ENCODE measurements at regions not wholly inside any gene's neighbourhood (a gene's known extent, or its start where the extent isn't known, plus 50 kb on each side); places are given as distances from the start of the nearest gene placed in this dataset.

- BruUV-seq (replicated peaks), result no TSS peak
- TF ChIP-seq CTCF (IDR thresholded peaks at IDR 0.05), result no peak
- no peak for TF ChIP-seq TCF7L2 (IDR thresholded peaks at IDR 0.05; ENCODE audit: low read depth, low read length)
- no peak for TF ChIP-seq SIN3A (IDR thresholded peaks at IDR 0.05; ENCODE audit: borderline replicate concordance, insufficient read depth, low read depth, low read length)
- TF ChIP-seq REST (IDR thresholded peaks at IDR 0.05; ENCODE audit: insufficient read depth in 1 of 2, low read depth in 2 of 2, low read length in 1 of 2), result no peak
- no peak for TF ChIP-seq POLR2AphosphoS5 (IDR thresholded peaks at IDR 0.05; ENCODE audit: low read depth, low read length)
- intact Hi-C loops (cut with micrococcal nuclease; ENCODE audit: unreplicated experiment) (no loop called here), in situ Hi-C loops (cut with HindIII; ENCODE audit: low pct_unique_long_range_greater_than_20kb, low sequenced_read_pairs) (no loop called here)
- no peaks in the 10 kb centered on the region; the same call in 1 of the 2 replicates for H3K4me1 ChIP-seq (ENCODE audit: control insufficient read depth, insufficient read depth, low read length)
- no peak overlapping the region for H3K4me3 ChIP-seq (ENCODE audit: low read depth in 2 of 2, low read length in 2 of 2)
- H3K9me3 ChIP-seq (ENCODE audit: control insufficient read depth, insufficient read depth, low read depth, low read length), result no peaks in the 10 kb centered on the region
- ChIA-PET POLR2A (no interaction called here), CTCF (no interaction called here)
- ATAC-seq (no peak), DNase-seq (ENCODE audit: low read depth, low spot score) (no peak)
- H3K27me3 ChIP-seq (ENCODE audit: control insufficient read depth, insufficient read depth, low read length), result peaks cover 2% of the 10 kb centered on the region; the same call in 1 of the 2 replicates
- H3K36me3 ChIP-seq (ENCODE audit: control insufficient read depth, insufficient read depth, low read length), result no peaks in the 10 kb centered on the region
- H3K27ac ChIP-seq (ENCODE audit: low read length), result no peak overlapping the region
Measured at GRCh38 chr13:94859811-94860210, 147.5 kb upstream of the SOX21 start.

DNA sequence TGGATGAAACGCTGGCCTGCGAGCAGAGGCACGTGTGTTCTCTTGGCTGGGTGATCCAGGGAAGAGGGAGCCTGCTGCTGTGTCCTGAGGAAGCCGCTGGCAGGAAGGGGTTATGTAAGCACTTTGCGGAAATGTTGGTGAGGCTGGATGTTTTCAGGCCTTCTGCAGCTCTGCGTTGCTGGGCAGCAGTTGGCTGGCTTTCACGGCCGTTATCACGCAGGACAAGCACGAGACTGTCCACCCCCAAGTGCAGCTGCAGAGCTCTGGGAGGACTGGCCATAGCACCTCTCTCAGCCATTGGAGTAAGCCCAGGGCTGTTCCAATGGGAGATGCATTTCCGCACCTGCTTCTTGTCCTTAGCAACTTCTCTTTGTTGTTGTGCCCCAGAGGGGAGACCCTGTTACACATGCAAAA is 146.9 kb upstream of the SOX21 start:
- ChIA-PET POLR2A (no interaction called here), CTCF (no interaction called here)
- no peaks in the 10 kb centered on the region; the same call in 1 of the 2 replicates for H3K4me1 ChIP-seq (ENCODE audit: control insufficient read depth, insufficient read depth, low read length)
- no peak overlapping the region for H3K4me3 ChIP-seq (ENCODE audit: low read depth in 2 of 2, low read length in 2 of 2)
- ATAC-seq (no peak), DNase-seq (ENCODE audit: low read depth, low spot score) (no peak)
- no peaks in the 10 kb centered on the region for H3K36me3 ChIP-seq (ENCODE audit: control insufficient read depth, insufficient read depth, low read length)
- intact Hi-C loops (cut with micrococcal nuclease; ENCODE audit: unreplicated experiment), result no loop called here
- in situ Hi-C loops (cut with HindIII; ENCODE audit: low pct_unique_long_range_greater_than_20kb, low sequenced_read_pairs), result no loop called here
- no peak overlapping the region for H3K27ac ChIP-seq (ENCODE audit: low read length)
- H3K27me3 ChIP-seq (ENCODE audit: control insufficient read depth, insufficient read depth, low read length), result peaks cover 2% of the 10 kb centered on the region; the same call in 1 of the 2 replicates
- no peaks in the 10 kb centered on the region for H3K9me3 ChIP-seq (ENCODE audit: control insufficient read depth, insufficient read depth, low read depth, low read length)
- TF ChIP-seq CTCF (IDR thresholded peaks at IDR 0.05) (no peak), TCF7L2 (IDR thresholded peaks at IDR 0.05; ENCODE audit: low read depth, low read length) (no peak), POLR2AphosphoS5 (IDR thresholded peaks at IDR 0.05; ENCODE audit: low read depth, low read length) (no peak), REST (IDR thresholded peaks at IDR 0.05; ENCODE audit: insufficient read depth in 1 of 2, low read depth in 2 of 2, low read length in 1 of 2) (no peak), SIN3A (IDR thresholded peaks at IDR 0.05; ENCODE audit: borderline replicate concordance, insufficient read depth, low read depth, low read length) (no peak)
- no TSS peak for BruUV-seq (replicated peaks)

Data from Panc1 (cell line).